ENCODE measurements at regions not wholly inside any gene's neighbourhood (a gene's known extent, or its start where the extent isn't known, plus 50 kb on each side); places are given as distances from the start of the nearest gene placed in this dataset.

- H3K4me1 ChIP-seq, result no peaks in the 10 kb centered on the region
- no peak overlapping the region for H3K4me3 ChIP-seq
- H3K9me3 ChIP-seq, result no peaks in the 10 kb centered on the region
- TF ChIP-seq POLR2AphosphoS5 (IDR thresholded peaks at IDR 0.05) (no peak), EP300 (IDR thresholded peaks at IDR 0.05) (no peak), CTCF (IDR thresholded peaks at IDR 0.05) (no peak), POLR2A (IDR thresholded peaks at IDR 0.05) (no peak)
- no peak overlapping the region for H3K27ac ChIP-seq
- WGBS, result 86% methylated on average over 3 of the region's 3 CpGs
- DNase-seq (ENCODE audit: low spot score in 2 of 2), result no peak
- H3K36me3 ChIP-seq, result no peaks in the 10 kb centered on the region
- no peaks in the 10 kb centered on the region for H3K27me3 ChIP-seq
Observed at GRCh38 chr5:38749861-38750260, 96.0 kb upstream of the OSMR start.

GRCh38 chr5:38751103-38751502, 94.7 kb upstream of the OSMR start:
- Histone ChIP-seq H3K9me3 (no peaks in the 10 kb centered on the region), H3K4me3 (no peak overlapping the region), H3K36me3 (no peaks in the 10 kb centered on the region), H3K4me1 (no peaks in the 10 kb centered on the region), H3K27ac (no peak overlapping the region), H3K27me3 (no peaks in the 10 kb centered on the region)
- WGBS, result 91% methylated on average over 4 of the region's 4 CpGs
- TF ChIP-seq EP300 (IDR thresholded peaks at IDR 0.05) (no peak), CTCF (IDR thresholded peaks at IDR 0.05) (no peak), POLR2AphosphoS5 (IDR thresholded peaks at IDR 0.05) (no peak), POLR2A (IDR thresholded peaks at IDR 0.05) (no peak)
- no peak for DNase-seq (ENCODE audit: low spot score in 2 of 2)

- Histone ChIP-seq H3K27me3 (no peaks in the 10 kb centered on the region), H3K36me3 (no peaks in the 10 kb centered on the region), H3K9me3 (no peaks in the 10 kb centered on the region), H3K4me3 (no peak overlapping the region), H3K4me1 (peaks cover under 1% of the 10 kb centered on the region), H3K27ac (no peak overlapping the region)
- WGBS, result 80% methylated on average over 6 of the region's 6 CpGs
- TF ChIP-seq POLR2A (IDR thresholded peaks at IDR 0.05) (no peak), EP300 (IDR thresholded peaks at IDR 0.05) (no peak), POLR2AphosphoS5 (IDR thresholded peaks at IDR 0.05) (no peak)
- no peak for DNase-seq (ENCODE audit: low spot score in 2 of 2)
Observed at GRCh38 chr5:38752012-38752536, 93.7 kb upstream of the OSMR start.

GRCh38 chr5:38752622-38753021, 93.2 kb upstream of the OSMR start:
- DNase-seq (ENCODE audit: low spot score in 2 of 2), result no peak

GRCh38 chr5:38753141-38753540, 92.7 kb upstream of the OSMR start:
- Histone ChIP-seq H3K4me3 (no peak overlapping the region), H3K27me3 (no peaks in the 10 kb centered on the region), H3K36me3 (no peaks in the 10 kb centered on the region), H3K27ac (no peak overlapping the region), H3K4me1 (peaks cover 11% of the 10 kb centered on the region), H3K9me3 (no peaks in the 10 kb centered on the region)
- no peak for DNase-seq (ENCODE audit: low spot score in 2 of 2)
- 56% methylated on average over 3 of the region's 3 CpGs for WGBS
- TF ChIP-seq POLR2AphosphoS5 (IDR thresholded peaks at IDR 0.05), result no peak
- no peak for TF ChIP-seq POLR2A (IDR thresholded peaks at IDR 0.05)
- no peak for TF ChIP-seq EP300 (IDR thresholded peaks at IDR 0.05)

More at GRCh38 chr5:38752622-38753021, 93.2 kb upstream of the OSMR start:
- no peak overlapping the region for H3K4me3 ChIP-seq
- WGBS, result 68% methylated on average over 4 of the region's 4 CpGs
- H3K27me3 ChIP-seq, result no peaks in the 10 kb centered on the region
- TF ChIP-seq EP300 (IDR thresholded peaks at IDR 0.05) (no peak), POLR2A (IDR thresholded peaks at IDR 0.05) (no peak), CTCF (IDR thresholded peaks at IDR 0.05) (no peak), POLR2AphosphoS5 (IDR thresholded peaks at IDR 0.05) (no peak)
- no peak overlapping the region for H3K27ac ChIP-seq
- H3K36me3 ChIP-seq, result no peaks in the 10 kb centered on the region
- no peaks in the 10 kb centered on the region for H3K9me3 ChIP-seq
- peaks cover 6% of the 10 kb centered on the region for H3K4me1 ChIP-seq

GRCh38 chr5:38753776-38754175, 92.0 kb upstream of the OSMR start:
- no peak overlapping the region for H3K27ac ChIP-seq
- H3K36me3 ChIP-seq, result no peaks in the 10 kb centered on the region
- TF ChIP-seq CTCF (IDR thresholded peaks at IDR 0.05) (no peak), POLR2A (IDR thresholded peaks at IDR 0.05) (no peak), EP300 (IDR thresholded peaks at IDR 0.05) (no peak), POLR2AphosphoS5 (IDR thresholded peaks at IDR 0.05) (no peak)
- no peaks in the 10 kb centered on the region for H3K9me3 ChIP-seq
- 69% methylated on average over 5 of the region's 5 CpGs for WGBS
- no peaks in the 10 kb centered on the region for H3K27me3 ChIP-seq
- peaks cover 18% of the 10 kb centered on the region for H3K4me1 ChIP-seq
- DNase-seq (ENCODE audit: low spot score in 2 of 2), result no peak
- no peak overlapping the region for H3K4me3 ChIP-seq
